Pons (tissue), 1 donor: ENCODE measurements at regions not wholly inside any gene's neighbourhood (a gene's known extent, or its start where the extent isn't known, plus 50 kb on each side); places are given as distances from the start of the nearest gene placed in this dataset.
"Not testable (repeated sequence)": the region's sequence is repeated elsewhere in the genome, so short reads cannot be mapped to it uniquely, and the experiment has no call there.

Experiments used
- DNase-seq: peaks from one replicate; pipeline ENCODE4 v3.0.0-alpha.2; 2016; ENCODE audit warnings: low spot score

GRCh38 chr22:49015459-49015858, 812.2 kb downstream of the BRD1 start:
- DNase-seq: no peak

DNA sequence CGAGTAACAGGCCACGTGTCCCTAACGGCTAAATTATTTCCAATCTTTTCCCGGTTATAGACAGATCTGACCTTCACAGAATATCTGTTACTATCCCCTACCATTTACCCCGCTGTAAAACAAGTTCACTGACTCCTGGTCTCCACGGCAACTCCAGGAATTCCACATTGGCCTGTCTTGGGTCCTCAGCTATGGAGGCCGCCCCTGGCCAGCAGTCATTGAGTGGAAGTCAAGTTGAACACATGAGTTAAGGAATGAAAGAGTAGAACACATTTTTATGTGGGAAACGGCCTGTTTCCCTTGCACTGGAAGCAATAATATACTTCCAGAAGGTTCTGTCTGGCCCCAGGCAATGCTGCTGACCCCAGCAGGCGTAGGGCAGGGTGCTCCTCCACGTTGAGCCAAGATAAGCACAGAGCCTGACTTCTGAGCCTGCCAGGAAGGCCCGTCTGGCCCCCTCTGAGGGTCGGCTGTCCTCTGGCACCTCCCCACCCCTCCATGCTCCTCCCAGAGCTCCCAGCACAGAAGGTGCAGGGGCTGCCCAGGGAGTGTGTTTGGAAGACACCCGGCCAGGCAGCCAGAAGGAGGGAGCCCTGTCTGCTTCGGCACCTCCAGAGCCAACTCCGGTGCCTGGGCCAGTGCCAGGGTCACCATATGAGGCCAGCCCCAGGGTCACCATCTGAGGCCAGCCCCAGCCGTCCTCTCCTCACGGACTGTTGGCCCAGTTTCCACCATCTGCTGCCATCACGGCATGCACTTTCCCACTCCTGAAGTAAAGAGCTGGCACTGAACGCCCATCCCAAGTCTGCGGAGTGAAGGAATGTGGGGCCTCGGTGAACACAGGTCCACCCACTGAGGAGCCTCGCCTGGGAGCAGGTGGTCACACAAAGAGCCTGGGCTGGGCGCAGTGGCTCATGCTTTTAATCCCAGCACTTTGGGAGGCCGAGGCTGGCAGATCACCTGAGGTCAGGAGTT, 813.2 kb downstream of the BRD1 start:
- no peak for DNase-seq

- DNase-seq: no peak
These were observed 814.0 kb downstream of the BRD1 start for GRCh38 chr22:49013707-49014106.

DNA sequence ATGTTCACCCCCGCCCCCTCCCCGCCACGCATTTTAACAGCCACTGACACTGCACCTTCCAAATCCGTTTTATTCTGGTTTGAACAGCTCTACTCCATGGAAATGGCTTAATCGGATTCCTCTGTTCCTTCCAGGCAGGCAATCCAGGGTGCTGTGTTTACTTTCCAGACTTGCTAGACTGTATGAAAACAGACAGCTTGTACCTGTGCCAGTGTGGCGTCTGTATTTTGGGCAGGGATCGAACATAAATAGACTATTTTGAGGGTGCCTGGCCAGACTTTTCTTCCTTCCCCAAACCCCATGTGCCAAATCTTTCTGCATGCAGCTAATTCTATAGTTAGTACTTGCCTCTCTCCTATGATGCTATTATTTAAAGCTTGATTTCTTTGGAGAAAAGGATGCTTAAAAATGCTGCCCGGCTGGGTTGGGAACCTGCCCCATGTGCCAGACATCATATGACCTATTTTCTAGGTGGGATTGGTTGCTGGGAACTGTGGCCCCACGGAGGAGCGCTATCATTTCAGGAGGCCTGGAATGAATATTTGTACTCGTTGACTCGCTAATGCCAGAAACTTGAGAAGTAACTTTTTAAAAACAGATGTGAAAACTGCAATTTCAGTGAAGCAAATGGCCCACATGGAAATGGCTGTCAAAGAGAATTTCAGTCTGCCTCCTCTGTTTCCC, 814.8 kb downstream of the BRD1 start:
- no peak for DNase-seq

DNA sequence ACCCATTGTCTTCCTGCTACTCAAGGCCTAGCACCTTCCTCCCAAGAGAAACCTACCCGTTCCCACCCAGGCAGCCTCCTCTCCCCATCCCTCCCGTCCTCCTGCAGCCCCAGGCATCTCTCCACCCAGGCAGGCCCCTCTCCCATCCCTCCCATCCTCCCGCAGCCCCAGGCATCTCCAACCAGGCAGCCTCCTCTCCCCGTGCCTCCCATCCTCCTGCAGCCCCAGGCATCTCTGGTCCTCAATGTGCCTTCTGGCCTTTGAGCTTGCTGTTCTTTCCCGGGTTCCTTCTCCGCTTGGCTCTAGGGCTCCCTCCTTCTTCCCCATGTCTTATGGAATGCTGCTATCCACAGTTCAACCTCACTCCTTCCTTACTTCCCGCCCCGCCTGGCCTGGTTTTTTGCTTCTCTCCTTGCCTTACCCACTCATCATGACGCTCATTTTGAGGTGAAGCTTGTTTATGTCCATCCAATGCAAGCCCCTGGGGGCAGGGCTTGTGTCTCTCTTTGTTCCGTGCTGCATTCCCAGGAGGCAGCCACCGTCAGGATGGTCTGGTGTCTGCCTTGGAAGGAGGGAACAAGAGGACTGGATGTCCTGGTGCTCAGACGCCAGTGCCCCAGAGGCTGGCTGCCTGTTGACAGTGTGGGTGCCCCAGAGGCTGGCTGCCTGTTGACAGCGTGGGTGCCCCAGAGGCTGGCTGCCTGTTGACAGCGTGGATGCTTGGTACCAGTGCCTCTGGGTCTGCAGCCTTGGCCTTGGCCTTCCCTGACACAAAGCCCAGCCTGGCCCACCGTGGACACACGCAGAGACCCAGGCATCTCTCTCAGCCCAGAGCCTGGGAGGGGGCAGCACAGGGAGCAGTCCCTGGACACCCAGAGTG, 815.7 kb downstream of the BRD1 start:
- no peak for DNase-seq

DNA sequence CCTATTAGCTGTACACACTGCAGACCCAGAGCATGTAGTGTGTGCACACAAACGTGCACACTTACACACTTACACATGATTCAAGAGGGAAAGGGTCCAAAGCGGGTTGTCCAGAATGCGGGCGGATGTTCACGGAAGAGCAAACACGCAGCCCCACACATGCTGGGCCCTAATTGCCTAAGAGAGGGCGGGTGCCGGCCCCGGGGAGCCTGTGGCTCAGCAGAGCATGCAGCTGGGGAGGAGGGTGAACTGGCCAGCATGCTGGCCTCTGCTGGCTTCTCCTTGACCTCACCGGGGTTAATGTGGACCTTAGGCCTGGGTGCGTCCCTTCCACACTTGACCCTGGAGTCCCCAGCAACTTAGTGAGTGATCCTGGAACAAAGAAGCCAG, 816.3 kb downstream of the BRD1 start:
- DNase-seq: no peak

DNA sequence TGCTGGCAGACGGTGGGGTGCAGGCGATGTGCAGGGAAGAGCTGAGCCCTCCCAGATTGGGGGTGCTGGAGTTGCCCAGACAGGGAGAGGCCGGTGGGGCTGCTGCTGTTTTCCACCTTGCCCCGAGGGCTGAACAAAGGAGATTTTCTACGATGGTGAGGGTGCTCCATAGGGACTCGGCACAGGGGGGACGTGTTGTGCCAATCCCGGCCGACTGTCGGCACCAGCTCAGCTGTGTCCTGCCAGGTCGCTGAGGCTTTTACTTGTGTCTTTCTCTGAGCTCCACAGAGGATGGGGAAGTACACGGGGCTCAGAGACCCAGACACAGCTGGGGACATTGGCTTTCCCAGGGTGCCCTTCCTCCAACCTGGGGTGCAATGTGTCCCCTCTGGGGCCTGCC, 816.8 kb downstream of the BRD1 start:
- no peak for DNase-seq

- no peak for DNase-seq
These were observed 817.4 kb downstream of the BRD1 start for GRCh38 chr22:49010070-49010863.

DNA sequence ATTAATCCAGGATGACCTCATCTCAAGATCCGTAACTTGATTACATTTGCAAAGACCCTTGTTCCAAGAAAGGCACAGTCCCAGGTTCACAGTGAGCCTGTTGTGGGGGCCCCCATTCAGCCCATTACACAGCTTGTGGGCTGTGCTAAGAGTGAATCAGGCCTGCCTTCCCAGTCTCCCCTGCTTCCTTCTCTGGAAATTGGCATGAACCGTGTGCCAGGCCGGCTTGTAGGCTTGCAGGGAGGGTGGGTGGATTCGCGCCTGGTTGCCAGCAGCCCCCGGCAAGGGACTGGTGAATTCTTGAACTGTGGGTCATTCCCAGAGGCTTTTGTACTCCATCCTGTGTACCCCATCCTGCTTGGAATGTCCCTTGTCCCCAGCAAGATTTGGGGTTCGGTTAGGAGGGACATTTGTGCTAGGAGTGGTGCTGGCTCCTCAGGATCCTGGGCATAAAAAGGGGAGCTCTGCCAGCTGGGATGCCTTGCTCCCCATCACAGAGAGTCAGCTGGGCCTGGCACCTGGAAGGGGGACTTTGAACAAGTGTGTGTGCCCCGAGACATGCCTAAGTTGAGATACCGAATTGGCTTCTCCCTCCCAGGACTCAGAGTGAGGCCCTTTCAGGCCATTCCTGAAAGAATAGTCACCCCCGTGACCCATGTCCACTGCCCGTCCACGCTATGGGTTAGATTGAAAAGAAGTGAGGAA, 818.2 kb downstream of the BRD1 start:
- DNase-seq: no peak

DNA sequence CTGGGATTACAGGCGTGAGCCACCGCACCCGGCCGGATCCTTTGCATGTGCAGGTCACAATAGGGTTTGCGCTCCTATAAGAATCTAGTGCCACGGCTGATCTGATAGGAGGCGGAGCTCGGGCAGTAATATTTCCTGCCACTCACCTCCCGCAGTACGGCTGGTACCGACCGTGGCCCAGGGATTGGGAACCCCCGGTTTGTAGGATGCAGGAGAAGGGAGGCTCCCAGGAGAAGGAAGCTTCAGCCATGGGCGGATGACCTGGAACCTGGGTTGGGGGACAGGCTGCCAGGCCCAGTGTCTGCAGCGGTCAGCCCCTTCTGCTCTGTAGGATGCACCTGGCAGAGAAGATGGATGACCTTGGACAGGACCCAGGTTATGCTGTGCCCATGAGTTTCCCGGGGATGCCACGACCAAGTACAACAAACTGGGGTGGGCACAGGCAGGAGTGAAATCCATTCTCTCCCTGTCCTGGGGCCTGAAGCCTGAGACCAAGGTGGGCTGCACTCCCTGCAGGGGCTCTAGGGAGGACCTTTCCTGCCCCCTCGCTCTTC, 818.9 kb downstream of the BRD1 start:
- no peak for DNase-seq

DNA sequence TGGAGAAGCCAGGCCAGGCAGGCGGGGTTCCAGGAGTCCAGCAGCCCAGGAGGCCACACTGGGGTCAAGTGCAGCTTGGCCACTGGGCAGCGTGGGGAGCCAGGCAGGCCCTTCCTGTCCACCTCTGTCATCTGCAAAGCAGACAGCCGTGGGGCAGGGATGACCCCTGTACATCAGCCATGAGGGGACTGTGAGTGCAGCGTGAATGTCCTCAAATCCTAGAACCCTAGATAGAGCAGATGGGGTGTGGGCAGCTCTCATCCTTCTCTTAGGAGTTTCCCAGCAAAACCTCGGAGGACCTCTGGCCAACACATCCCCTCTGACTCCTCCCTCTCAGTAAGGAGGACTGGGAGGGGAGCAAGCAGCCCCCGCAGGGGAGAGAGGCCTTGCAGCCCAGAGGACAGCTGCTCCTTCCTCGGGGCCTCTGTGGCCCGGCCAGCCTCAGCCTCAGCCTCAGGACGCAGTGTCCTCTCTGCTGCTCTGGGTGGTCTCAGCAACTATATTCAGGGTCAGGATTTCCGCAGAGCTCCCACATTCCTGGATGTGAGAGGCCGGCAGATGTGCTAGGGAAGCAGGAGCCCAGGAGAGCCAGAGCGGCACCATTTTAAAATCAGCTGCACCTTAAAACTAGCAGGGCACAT, 820.5 kb downstream of the BRD1 start:
- DNase-seq: no peak

- DNase-seq: no peak
These were observed 821.3 kb downstream of the BRD1 start for GRCh38 chr22:49006207-49007012.

GRCh38 chr22:49005557-49005956, 822.1 kb downstream of the BRD1 start:
- no peak for DNase-seq

- no peak for DNase-seq
These were observed 822.9 kb downstream of the BRD1 start for GRCh38 chr22:49004484-49005399.

DNA sequence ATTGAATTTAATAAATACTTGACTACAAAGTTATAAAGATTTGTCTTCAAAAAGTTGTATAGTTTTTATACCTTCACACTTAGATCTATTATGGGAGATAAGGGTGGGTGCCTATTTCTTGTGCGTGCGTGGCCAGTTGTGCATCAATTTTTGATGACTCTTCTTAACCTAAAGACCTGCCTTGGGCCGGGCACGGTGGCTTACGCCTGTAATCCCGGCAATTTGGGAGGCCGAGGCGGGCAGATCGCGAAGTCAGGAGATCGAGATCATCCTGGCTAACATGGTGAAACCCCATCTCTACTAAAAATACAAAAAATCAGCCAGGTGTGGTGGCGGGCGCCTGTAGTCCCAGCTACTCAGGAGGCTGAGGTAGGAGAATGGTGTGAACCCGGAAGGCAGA, 830.1 kb downstream of the BRD1 start:
- not testable (repeated sequence) for DNase-seq

DNA sequence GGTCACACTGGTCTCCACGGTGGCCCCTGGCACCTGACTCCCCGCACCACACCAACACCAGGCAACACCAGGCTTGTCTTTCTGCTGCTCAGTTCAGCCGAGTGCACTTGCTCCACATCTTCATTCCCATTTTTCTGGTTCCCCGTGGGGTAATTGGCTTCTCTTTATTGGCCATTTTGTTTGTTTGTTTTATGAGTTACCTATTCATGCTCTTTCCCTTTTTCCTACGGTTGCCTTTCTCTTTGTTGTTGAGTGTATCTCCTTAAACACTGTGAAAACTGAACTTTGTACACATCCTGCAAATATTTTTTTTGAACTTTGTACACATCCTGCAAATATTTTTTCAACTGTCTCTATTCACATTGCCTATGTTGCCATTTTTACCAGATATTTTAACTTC, 834.0 kb downstream of the BRD1 start:
- no peak for DNase-seq

DNA sequence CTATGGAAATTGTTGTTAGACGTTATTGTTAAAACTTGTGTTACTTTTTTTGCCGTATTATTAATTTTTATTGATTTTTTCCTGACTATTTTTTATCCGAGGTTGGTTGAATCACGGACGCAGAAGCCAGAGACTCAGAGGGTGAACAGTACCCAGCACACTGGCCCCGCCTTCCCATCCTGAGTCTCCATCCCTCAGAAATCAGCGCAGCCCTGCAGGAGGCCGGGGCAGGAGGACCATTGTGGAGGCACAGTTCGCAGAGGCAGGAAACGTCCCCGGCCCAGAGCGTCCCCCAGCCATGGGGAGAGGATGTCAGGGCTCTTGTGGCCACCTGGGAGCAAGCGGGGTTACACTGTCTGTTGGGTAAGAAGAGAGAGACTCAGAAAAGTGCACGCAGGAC, 843.0 kb downstream of the BRD1 start:
- no peak for DNase-seq

- DNase-seq: no peak
These were observed 845.3 kb downstream of the BRD1 start for GRCh38 chr22:48982321-48982905.
